HEK293 (cell line): ENCODE measurements at regions not wholly inside any gene's neighbourhood (a gene's known extent, or its start where the extent isn't known, plus 50 kb on each side); places are given as distances from the start of the nearest gene placed in this dataset.

Source experiments
- CTCF ChIA-PET: fragments of 350-600 bp; formaldehyde crosslinking; extraction: SDS; loops from one replicate; lab custom pipeline; 2021; ENCODE audit warnings: antibody characterized with exemption; lab: Yijun Ruan, JAX
- POLR2A ChIA-PET: fragments of 300-600 bp; formaldehyde crosslinking; extraction: SDS; loops from one replicate; lab custom pipeline; 2020; ENCODE audit warnings: antibody characterized with exemption, inconsistent platforms; lab: Yijun Ruan, JAX
- H3K27ac ChIP-seq: fragments of 200-500 bp; sonication (Bioruptor generic); 2 replicates; pipeline ENCODE4 v1.5.1; 2014; ENCODE audit warnings: low read depth, low read length, control low read depth, inconsistent platforms; ENCODE audit errors: extremely low read depth
- H3K36me3 ChIP-seq, 2 experiments: fragments of 200-500 bp in 1 of 2; sonication (Bioruptor generic) in 1 of 2; 1 replicate in 1 of 2; 2 replicates in 1 of 2; pipeline ENCODE4 v1.5.1; 2014 to 2017; ENCODE audit warnings: inconsistent platforms in 2 of 2, low read length in 2 of 2; ENCODE audit not compliant: control insufficient read depth in 2 of 2, insufficient read depth in 1 of 2
- H3K4me1 ChIP-seq: fragments of 200-500 bp; sonication (Bioruptor generic); 2 replicates; pipeline ENCODE4 v1.5.1; 2014; ENCODE audit warnings: mild to moderate bottlenecking, low read length, inconsistent platforms; ENCODE audit not compliant: control insufficient read depth, insufficient read depth
- H3K4me3 ChIP-seq: 2 replicates; pipeline ENCODE4 v1.5.1; 2011; ENCODE audit warnings: low read depth, mild to moderate bottlenecking, control low read depth, low read length, moderate library complexity
- H3K9me3 ChIP-seq: fragments of 200-500 bp; sonication (Bioruptor generic); 2 replicates; pipeline ENCODE4 v1.5.1; 2014; ENCODE audit warnings: low read depth, low read length, inconsistent platforms; ENCODE audit not compliant: control insufficient read depth, insufficient read depth
- OSR2 ChIP-seq: fragments of 450-650 bp; formaldehyde crosslinking; IDR thresholded peaks from 2 replicates; pipeline ENCODE4 v1.5.1; 2016; ENCODE audit warnings: missing biosample characterization, missing genetic modification characterization
- PRDM10 ChIP-seq: fragments of 450-650 bp; formaldehyde crosslinking; IDR thresholded peaks from 2 replicates; pipeline ENCODE4 v1.5.1; 2016; ENCODE audit warnings: missing biosample characterization, missing genetic modification characterization
- SCRT1 ChIP-seq: fragments of 450-650 bp; formaldehyde crosslinking; IDR thresholded peaks from 2 replicates; pipeline ENCODE4 v1.5.1; 2016; ENCODE audit warnings: missing biosample characterization, missing genetic modification characterization, borderline replicate concordance
- TRIM28 ChIP-seq: IDR thresholded peaks from 2 replicates; pipeline ENCODE4 v1.6.1; 2011; ENCODE audit warnings: low read length, control low read depth, borderline replicate concordance
- ZIC2 ChIP-seq: fragments of 450-650 bp; formaldehyde crosslinking; IDR thresholded peaks from 2 replicates; pipeline ENCODE4 v1.5.1; 2016; ENCODE audit warnings: missing biosample characterization, missing genetic modification characterization
- ZNF112 ChIP-seq: fragments of 450-650 bp; formaldehyde crosslinking; IDR thresholded peaks from 2 replicates; pipeline ENCODE4 v1.5.0; 2017; ENCODE audit warnings: missing biosample characterization, missing genetic modification characterization
- ZNF132 ChIP-seq: fragments of 450-650 bp; formaldehyde crosslinking; IDR thresholded peaks from 2 replicates; pipeline ENCODE4 v1.5.1; 2017; ENCODE audit warnings: missing biosample characterization, missing genetic modification characterization, borderline replicate concordance
- ZNF16 ChIP-seq: fragments of 450-650 bp; formaldehyde crosslinking; IDR thresholded peaks from 2 replicates; pipeline ENCODE4 v1.5.1; 2016; ENCODE audit warnings: low read depth, missing biosample characterization, missing genetic modification characterization
- ZNF174 ChIP-seq: fragments of 450-650 bp; formaldehyde crosslinking; IDR thresholded peaks from 2 replicates; pipeline ENCODE4 v1.5.0; 2017; ENCODE audit warnings: missing biosample characterization, mild to moderate bottlenecking, missing genetic modification characterization
- ZNF280D ChIP-seq: fragments of 450-650 bp; formaldehyde crosslinking; IDR thresholded peaks from 2 replicates; pipeline ENCODE4 v1.5.1; 2016; ENCODE audit warnings: missing biosample characterization, missing genetic modification characterization
- ZNF324 ChIP-seq: fragments of 450-650 bp; formaldehyde crosslinking; IDR thresholded peaks from 2 replicates; pipeline ENCODE4 v1.5.1; 2016; ENCODE audit warnings: missing biosample characterization, missing genetic modification characterization
- ZNF350 ChIP-seq: fragments of 450-650 bp; formaldehyde crosslinking; IDR thresholded peaks from 2 replicates; pipeline ENCODE4 v1.5.0; 2017; ENCODE audit warnings: missing biosample characterization, mild to moderate bottlenecking, missing genetic modification characterization
- ZNF362 ChIP-seq: fragments of 450-650 bp; formaldehyde crosslinking; IDR thresholded peaks from 2 replicates; pipeline ENCODE4 v1.5.1; 2016; ENCODE audit warnings: missing biosample characterization, missing genetic modification characterization
- ZNF426 ChIP-seq: fragments of 450-650 bp; formaldehyde crosslinking; IDR thresholded peaks from 2 replicates; pipeline ENCODE4 v1.5.1; 2017; ENCODE audit warnings: missing biosample characterization, missing genetic modification characterization, mild to moderate bottlenecking, inconsistent platforms, moderate library complexity
- ZNF473 ChIP-seq: fragments of 450-650 bp; formaldehyde crosslinking; IDR thresholded peaks from 2 replicates; pipeline ENCODE4 v1.5.1; 2017; ENCODE audit warnings: missing biosample characterization, missing genetic modification characterization
- ZNF488 ChIP-seq: fragments of 450-650 bp; formaldehyde crosslinking; IDR thresholded peaks from 2 replicates; pipeline ENCODE4 v1.5.1; 2016; ENCODE audit warnings: missing biosample characterization, missing genetic modification characterization
- ZNF544 ChIP-seq: fragments of 450-650 bp; formaldehyde crosslinking; IDR thresholded peaks from 2 replicates; pipeline ENCODE4 v1.5.0; 2017; ENCODE audit warnings: missing biosample characterization, missing genetic modification characterization
- ZNF549 ChIP-seq: fragments of 450-650 bp; IDR thresholded peaks from 2 replicates; pipeline ENCODE4 v1.5.1; 2018; ENCODE audit warnings: missing biosample characterization, missing genetic modification characterization, mild to moderate bottlenecking, inconsistent platforms, moderate library complexity
- ZNF639 ChIP-seq: fragments of 450-650 bp; formaldehyde crosslinking; IDR thresholded peaks from 2 replicates; pipeline ENCODE4 v1.5.1; 2016; ENCODE audit warnings: missing biosample characterization, missing genetic modification characterization
- ZNF707 ChIP-seq: fragments of 450-650 bp; formaldehyde crosslinking; IDR thresholded peaks from 2 replicates; pipeline ENCODE4 v1.5.1; 2016; ENCODE audit warnings: missing biosample characterization, missing genetic modification characterization
- ZNF776 ChIP-seq: fragments of 450-650 bp; formaldehyde crosslinking; IDR thresholded peaks from 2 replicates; pipeline ENCODE4 v1.5.0; 2017; ENCODE audit warnings: missing biosample characterization, missing genetic modification characterization, borderline replicate concordance
- ZSCAN18 ChIP-seq: fragments of 450-650 bp; formaldehyde crosslinking; IDR thresholded peaks from 2 replicates; pipeline ENCODE4 v1.5.1; 2016; ENCODE audit warnings: missing biosample characterization, missing genetic modification characterization

- TF ChIP-seq ZNF280D (no peak), ZNF488 (tag by site-specific recombination) (no peak), SCRT1 (tag by site-specific recombination) (no peak), ZIC2 (tag by site-specific recombination) (no peak), ZNF544 (no peak), ZNF473 (tag by site-specific recombination) (no peak), ZNF112 (tag by site-specific recombination) (no peak)
These were observed 198.3 kb downstream of the UBE3A start (continued) for GRCh38 chr15:25240461-25241021.

GRCh38 chr15:25241241-25241801 lies 197.5 kb downstream of the UBE3A start:
- no peak overlapping the region for H3K4me3 ChIP-seq
- no peak overlapping the region for H3K27ac ChIP-seq
- POLR2A ChIA-PET: no interaction called here
- no peaks in the 10 kb centered on the region for H3K4me1 ChIP-seq
- CTCF ChIA-PET: no interaction called here
- TF ChIP-seq TRIM28: no peak
- no peak for TF ChIP-seq ZNF350 (tag by site-specific recombination)
- TF ChIP-seq ZNF639 (tag by site-specific recombination): no peak
- TF ChIP-seq ZNF707 (tag by site-specific recombination): no peak
- no peak for TF ChIP-seq ZNF16 (tag by site-specific recombination)
- TF ChIP-seq PRDM10 (tag by site-specific recombination): no peak
- TF ChIP-seq ZSCAN18: no peak
- no peak for TF ChIP-seq ZNF549 (tag by site-specific recombination)
- TF ChIP-seq ZNF776 (tag by site-specific recombination): no peak
- TF ChIP-seq ZNF426 (tag by site-specific recombination): no peak
- TF ChIP-seq ZNF132 (tag by site-specific recombination): no peak
- no peak for TF ChIP-seq ZNF174
- TF ChIP-seq ZNF324 (tag by site-specific recombination): no peak
- TF ChIP-seq OSR2 (tag by site-specific recombination): no peak
- TF ChIP-seq ZNF362: no peak
- H3K9me3 ChIP-seq: no peaks in the 10 kb centered on the region
- no peaks in the 10 kb centered on the region for H3K36me3 ChIP-seq
